ENCODE measurements at regions not wholly inside any gene's neighbourhood (a gene's known extent, or its start where the extent isn't known, plus 50 kb on each side); places are given as distances from the start of the nearest gene placed in this dataset.

- no peaks in the 10 kb centered on the region for H3K36me3 Mint-ChIP-seq
- DNase-seq (no peak), ATAC-seq (no peak)
- no peaks in the 10 kb centered on the region for H3K9me3 Mint-ChIP-seq
- peaks cover 33 to 51% of the 10 kb centered on the region in 2 donors for H3K27me3 Mint-ChIP-seq (ENCODE audit: low read depth in 2 of 2)
- no peak overlapping the region for H3K4me3 ChIP-seq (ENCODE audit: low read length)
- TF ChIP-seq, protein P1, sequence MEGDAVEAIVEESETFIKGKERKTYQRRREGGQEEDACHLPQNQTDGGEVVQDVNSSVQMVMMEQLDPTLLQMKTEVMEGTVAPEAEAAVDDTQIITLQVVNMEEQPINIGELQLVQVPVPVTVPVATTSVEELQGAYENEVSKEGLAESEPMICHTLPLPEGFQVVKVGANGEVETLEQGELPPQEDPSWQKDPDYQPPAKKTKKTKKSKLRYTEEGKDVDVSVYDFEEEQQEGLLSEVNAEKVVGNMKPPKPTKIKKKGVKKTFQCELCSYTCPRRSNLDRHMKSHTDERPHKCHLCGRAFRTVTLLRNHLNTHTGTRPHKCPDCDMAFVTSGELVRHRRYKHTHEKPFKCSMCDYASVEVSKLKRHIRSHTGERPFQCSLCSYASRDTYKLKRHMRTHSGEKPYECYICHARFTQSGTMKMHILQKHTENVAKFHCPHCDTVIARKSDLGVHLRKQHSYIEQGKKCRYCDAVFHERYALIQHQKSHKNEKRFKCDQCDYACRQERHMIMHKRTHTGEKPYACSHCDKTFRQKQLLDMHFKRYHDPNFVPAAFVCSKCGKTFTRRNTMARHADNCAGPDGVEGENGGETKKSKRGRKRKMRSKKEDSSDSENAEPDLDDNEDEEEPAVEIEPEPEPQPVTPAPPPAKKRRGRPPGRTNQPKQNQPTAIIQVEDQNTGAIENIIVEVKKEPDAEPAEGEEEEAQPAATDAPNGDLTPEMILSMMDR (IDR thresholded peaks at IDR 0.05), result no peak
- H3K27me3 ChIP-seq (ENCODE audit: control insufficient read depth, insufficient read depth, low read length), result peaks cover 20% of the 10 kb centered on the region
- no peaks in the 10 kb centered on the region for H3K36me3 ChIP-seq (ENCODE audit: control insufficient read depth, insufficient read depth, low read length)
- no peak overlapping the region for H3K4me3 Mint-ChIP-seq
- no peak overlapping the region for H3K27ac Mint-ChIP-seq
- H3K4me1 ChIP-seq (ENCODE audit: control insufficient read depth, insufficient read depth, low read length), result peaks cover 8% of the 10 kb centered on the region
- H3K9me3 ChIP-seq (ENCODE audit: control insufficient read depth, insufficient read depth, low read length), result no peaks in the 10 kb centered on the region
- peaks cover 5 to 6% of the 10 kb centered on the region in 2 donors for H3K4me1 Mint-ChIP-seq
- H3K27ac ChIP-seq (ENCODE audit: low read length), result no peak overlapping the region
- 93% methylated on average over 3 of the region's 3 CpGs for WGBS (ENCODE audit: insufficient coverage)
- intact Hi-C loops (cut with micrococcal nuclease), result no loop called here
These were observed 121.2 kb upstream of the SLC44A3 start for GRCh38 chr1:94698759-94699502.

DNA sequence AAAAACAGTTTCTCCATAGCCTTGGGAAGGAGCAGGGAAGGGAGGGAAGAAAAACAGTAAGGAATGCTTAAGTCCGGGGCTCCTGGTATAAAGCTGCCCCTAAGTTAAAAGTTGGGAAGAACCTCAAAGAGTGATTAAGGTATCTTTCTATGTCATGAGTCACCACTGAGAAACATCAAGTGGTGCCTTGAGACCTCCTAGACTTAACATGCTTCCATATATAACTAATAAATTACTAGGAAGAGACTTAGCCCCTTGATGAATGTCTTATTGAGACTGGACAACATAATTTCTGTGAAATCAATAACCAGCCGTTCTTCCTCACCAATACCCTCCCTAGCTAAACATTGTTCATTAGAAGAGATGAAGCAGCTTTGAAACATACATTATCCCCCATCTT is 121.8 kb upstream of the SLC44A3 start:
- Mint-ChIP-seq H3K36me3 (no peaks in the 10 kb centered on the region), H3K27ac (no peak overlapping the region), H3K9me3 (no peaks in the 10 kb centered on the region), H3K27me3 (ENCODE audit: low read depth in 2 of 2) (peaks cover 36 to 55% of the 10 kb centered on the region in 2 donors), H3K4me1 (peaks cover 8 to 9% of the 10 kb centered on the region in 2 donors), H3K4me3 (no peak overlapping the region)
- Histone ChIP-seq H3K4me1 (ENCODE audit: control insufficient read depth, insufficient read depth, low read length) (peaks cover 8% of the 10 kb centered on the region), H3K36me3 (ENCODE audit: control insufficient read depth, insufficient read depth, low read length) (no peaks in the 10 kb centered on the region), H3K27me3 (ENCODE audit: control insufficient read depth, insufficient read depth, low read length) (peaks cover 20% of the 10 kb centered on the region), H3K4me3 (ENCODE audit: low read length) (no peak overlapping the region), H3K9me3 (ENCODE audit: control insufficient read depth, insufficient read depth, low read length) (no peaks in the 10 kb centered on the region), H3K27ac (ENCODE audit: low read length) (no peak overlapping the region)
- TF ChIP-seq, protein P1 (IDR thresholded peaks at IDR 0.05), result no peak
- no peak for DNase-seq
- intact Hi-C loops (cut with micrococcal nuclease), result no loop called here
- 96% methylated on average over 2 of the region's 2 CpGs for whole genome bisulfite sequencing (ENCODE audit: insufficient coverage)
- ATAC-seq, result no peak

GRCh38 chr1:94697839-94698238 is 122.3 kb upstream of the SLC44A3 start:
- WGBS (ENCODE audit: insufficient coverage), result 95% methylated on average over 3 of the region's 5 CpGs
- H3K4me3 Mint-ChIP-seq, result no peak overlapping the region
- TF ChIP-seq, protein P1 (IDR thresholded peaks at IDR 0.05), result no peak

More at GRCh38 chr1:94697839-94698238, 122.3 kb upstream of the SLC44A3 start:
- DNase-seq, result no peak
- H3K36me3 Mint-ChIP-seq, result no peaks in the 10 kb centered on the region
- Histone ChIP-seq H3K4me1 (ENCODE audit: control insufficient read depth, insufficient read depth, low read length) (peaks cover 8% of the 10 kb centered on the region), H3K27me3 (ENCODE audit: control insufficient read depth, insufficient read depth, low read length) (peaks cover 22% of the 10 kb centered on the region), H3K36me3 (ENCODE audit: control insufficient read depth, insufficient read depth, low read length) (no peaks in the 10 kb centered on the region), H3K27ac (ENCODE audit: low read length) (no peak overlapping the region), H3K9me3 (ENCODE audit: control insufficient read depth, insufficient read depth, low read length) (no peaks in the 10 kb centered on the region), H3K4me3 (ENCODE audit: low read length) (no peak overlapping the region)
- intact Hi-C loops (cut with micrococcal nuclease), result no loop called here
- ATAC-seq, result no peak
- H3K27ac Mint-ChIP-seq, result no peak overlapping the region
- peaks cover 8 to 9% of the 10 kb centered on the region in 2 donors for H3K4me1 Mint-ChIP-seq
- H3K27me3 Mint-ChIP-seq (ENCODE audit: low read depth in 2 of 2), result peaks cover 39 to 50% of the 10 kb centered on the region in 2 donors
- H3K9me3 Mint-ChIP-seq, result no peaks in the 10 kb centered on the region
